DOHH2 (cell line): ENCODE measurements at regions not wholly inside any gene's neighbourhood (a gene's known extent, or its start where the extent isn't known, plus 50 kb on each side); places are given as distances from the start of the nearest gene placed in this dataset.

Experiments used
- CTCF ChIP-seq: fragments of 200-600 bp; sonication (generic); IDR thresholded peaks from one replicate; pipeline ENCODE4 v1.5.1; 2014; ENCODE audit warnings: antibody characterized with exemption, mild to moderate bottlenecking, low read depth, low read length; ENCODE audit not compliant: poor library complexity, severe bottlenecking
- EZH2phosphoT487 ChIP-seq: fragments of 200-600 bp; sonication (generic); IDR thresholded peaks from 2 replicates; pipeline ENCODE4 v1.6.1; 2017; ENCODE audit warnings: borderline replicate concordance, mild to moderate bottlenecking, antibody characterized with exemption, low read length, moderate library complexity, mixed read lengths

- TF ChIP-seq CTCF = no peak
- no peak for TF ChIP-seq EZH2phosphoT487
Measured at GRCh38 chr15:53461677-53462076, 297.8 kb downstream of the WDR72 start.
